GM19438 (cell line): ENCODE measurements at regions not wholly inside any gene's neighbourhood (a gene's known extent, or its start where the extent isn't known, plus 50 kb on each side); places are given as distances from the start of the nearest gene placed in this dataset.

Source experiments
- ATAC-seq: cut with Tn5 transposase; IDR thresholded peaks from one replicate; pipeline ENCODE4 v1.9.1; 2021; ENCODE audit warnings: low read depth; ENCODE audit not compliant: unreplicated experiment

GRCh38 chr10:128220021-128220420, 93.8 kb upstream of the MKI67 start:
- no peak for ATAC-seq

- ATAC-seq, result no peak
These were observed 94.9 kb upstream of the MKI67 start for GRCh38 chr10:128221117-128221516.

DNA sequence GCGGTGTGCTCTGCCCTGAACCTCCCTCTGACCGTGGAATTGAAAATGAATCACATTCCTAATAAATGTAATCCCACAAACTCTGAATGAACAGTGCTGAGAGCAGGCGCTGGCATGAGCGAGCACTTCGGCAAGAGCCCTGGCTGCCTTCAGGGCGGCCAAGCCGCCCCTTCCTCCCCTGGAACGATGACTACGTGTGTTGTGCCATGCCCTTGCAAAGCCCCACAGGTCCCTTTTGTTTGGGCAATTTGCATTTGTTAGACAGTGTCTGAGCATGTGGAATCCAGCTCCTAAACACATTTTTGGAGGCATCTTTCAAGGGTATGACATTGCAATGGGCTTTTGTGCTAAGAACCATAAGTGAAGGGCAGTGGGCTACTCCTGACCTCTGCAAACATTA, 95.6 kb upstream of the MKI67 start:
- no peak for ATAC-seq

GRCh38 chr10:128222332-128222849, 96.2 kb upstream of the MKI67 start:
- ATAC-seq, result no peak

DNA sequence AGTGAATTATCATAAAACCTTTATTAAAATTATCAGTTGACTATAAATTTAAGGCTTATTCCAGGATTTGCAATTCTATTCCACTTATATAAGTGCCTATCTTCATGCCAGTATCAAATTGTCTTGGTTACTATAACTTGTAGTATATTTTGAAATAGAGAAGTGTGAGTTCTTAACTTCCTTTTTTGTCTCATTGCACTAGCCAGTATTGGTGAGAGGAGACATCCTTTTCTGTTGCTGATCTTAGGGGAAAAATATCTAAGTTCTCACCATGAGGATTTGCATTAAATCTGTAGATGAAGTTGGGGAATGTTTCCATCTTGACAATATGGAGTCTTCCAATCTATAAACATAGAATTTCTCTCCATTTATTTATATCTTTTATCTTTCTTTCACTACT, 104.2 kb upstream of the MKI67 start:
- ATAC-seq, result no peak

- ATAC-seq, result no peak
These were observed 107.2 kb upstream of the MKI67 start for GRCh38 chr10:128233422-128233821.

DNA sequence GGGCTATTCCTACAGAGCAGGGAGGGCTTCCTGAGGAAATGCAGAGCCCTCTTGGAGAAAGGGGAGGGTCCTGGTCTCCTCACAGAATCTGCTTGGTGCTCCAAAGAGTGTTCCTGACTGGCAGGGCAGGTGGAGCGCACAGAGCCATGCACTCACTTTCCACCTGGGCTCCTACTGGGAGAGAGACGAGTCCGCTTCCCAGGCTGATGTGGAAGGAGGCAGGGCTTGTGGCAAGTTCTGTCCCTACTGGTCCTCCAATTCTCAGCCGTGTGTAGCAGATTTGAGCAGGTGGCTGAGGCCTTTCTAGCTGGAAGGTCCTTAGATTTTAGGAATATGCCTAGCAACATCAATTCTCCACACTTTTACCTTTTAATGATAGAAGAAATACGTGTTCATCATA, 111.5 kb upstream of the MKI67 start:
- no peak for ATAC-seq

DNA sequence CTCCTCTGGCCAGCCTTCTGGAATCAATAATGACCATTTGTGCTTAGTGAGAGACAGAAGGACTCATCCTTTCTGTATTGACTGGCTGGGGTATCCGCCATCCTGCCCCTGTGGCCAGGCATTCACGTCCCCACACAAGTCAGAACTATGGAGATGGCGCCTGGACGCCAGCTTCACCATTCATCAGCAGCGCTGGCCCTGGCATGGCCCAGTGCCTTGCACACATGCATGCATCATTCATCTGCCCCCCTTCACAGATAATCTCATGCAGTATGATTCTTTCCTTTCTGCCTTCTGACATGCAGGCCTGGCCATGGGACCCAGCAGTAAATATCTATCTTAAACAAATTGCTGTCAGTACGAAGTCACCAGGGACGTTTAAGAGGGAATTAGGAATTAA, 114.8 kb upstream of the MKI67 start:
- no peak for ATAC-seq

- no peak for ATAC-seq
These were observed 116.4 kb upstream of the MKI67 start for GRCh38 chr10:128242641-128243040.

- ATAC-seq, result no peak
These were observed 118.8 kb upstream of the MKI67 start for GRCh38 chr10:128245026-128245425.

- ATAC-seq, result no peak
These were observed 121.4 kb upstream of the MKI67 start for GRCh38 chr10:128247576-128247975.

DNA sequence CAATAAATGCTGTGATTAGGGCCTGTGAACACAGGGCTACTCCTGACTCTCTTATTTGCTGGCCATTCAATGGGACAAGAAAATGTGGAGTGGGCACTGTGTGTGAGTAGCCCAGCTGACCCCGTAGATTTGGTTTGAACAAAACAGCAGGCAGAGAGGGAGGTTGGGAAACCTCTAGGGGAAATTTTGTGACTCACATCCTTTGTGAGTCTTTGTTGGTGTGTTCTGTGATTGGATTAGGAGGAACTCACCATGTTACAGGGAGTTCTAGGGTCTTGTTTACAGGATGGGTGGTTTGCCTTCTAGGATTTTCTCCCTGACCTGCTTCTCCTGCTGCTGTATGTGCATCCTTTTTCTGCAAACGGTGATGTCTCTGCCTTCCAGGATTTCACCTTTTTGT, 128.3 kb upstream of the MKI67 start:
- ATAC-seq, result no peak

DNA sequence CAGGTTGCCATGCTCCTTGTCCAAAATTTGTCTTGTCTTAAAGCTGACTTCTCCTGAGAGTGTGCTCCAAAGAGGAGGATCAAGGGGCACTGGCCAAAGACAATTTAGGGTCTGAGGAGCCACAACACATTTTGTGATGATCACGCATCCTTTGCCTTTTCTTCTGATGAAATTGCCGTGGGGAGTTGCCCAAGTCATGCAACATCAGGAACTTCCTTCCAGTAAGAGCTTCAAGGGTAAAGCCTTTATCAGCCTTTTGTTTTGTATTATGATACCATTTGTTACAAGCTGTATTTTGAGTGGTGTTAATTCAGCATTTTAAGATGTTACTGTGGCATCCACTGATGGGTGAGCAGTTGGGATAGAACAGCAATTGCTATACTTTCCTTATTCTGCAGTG, 131.2 kb upstream of the MKI67 start:
- ATAC-seq, result no peak

GRCh38 chr10:128258421-128258976, 132.3 kb upstream of the MKI67 start:
- ATAC-seq, result no peak

DNA sequence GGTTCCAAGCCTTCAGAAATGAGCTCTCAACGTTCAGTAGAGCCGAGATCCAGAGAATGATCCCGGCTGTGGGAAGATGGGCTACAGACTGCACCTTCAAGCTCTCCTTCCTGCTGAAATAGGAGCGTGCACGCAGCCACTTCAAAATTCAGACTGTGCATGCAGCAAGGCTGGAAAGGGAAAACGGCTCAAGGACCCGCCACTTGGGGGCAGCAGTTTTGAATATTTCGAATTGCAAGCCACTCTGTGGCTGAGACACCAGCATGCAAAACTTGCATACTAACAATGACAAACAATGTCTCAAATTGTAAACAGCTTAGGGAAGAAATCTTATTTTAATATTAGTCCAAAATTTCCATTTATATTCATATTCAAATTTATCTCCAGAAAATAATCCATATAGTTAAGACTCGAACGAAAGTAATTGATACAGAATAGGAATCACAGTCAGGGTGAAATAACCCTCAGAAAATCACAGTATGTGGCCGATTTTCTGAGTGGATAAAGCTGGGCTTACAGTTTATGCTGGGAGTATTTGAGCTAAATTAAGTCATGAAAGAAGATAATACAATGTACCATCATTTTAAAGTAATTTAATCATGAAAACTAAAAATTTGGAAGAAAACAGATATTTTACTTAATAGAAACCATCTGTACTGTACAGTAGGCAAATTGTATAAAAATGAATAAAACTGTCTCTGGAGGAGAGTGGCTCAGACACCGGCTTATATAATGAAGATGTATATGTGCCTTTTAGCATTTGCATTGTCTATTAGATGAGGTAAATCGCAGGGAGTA, 137.9 kb upstream of the MKI67 start:
- no peak for ATAC-seq

- no peak for ATAC-seq
These were observed 139.4 kb upstream of the MKI67 start for GRCh38 chr10:128265596-128265995.

- ATAC-seq, result no peak
These were observed 141.4 kb upstream of the MKI67 start for GRCh38 chr10:128267581-128267980.

GRCh38 chr10:128268015-128268722, 141.9 kb upstream of the MKI67 start:
- no peak for ATAC-seq

DNA sequence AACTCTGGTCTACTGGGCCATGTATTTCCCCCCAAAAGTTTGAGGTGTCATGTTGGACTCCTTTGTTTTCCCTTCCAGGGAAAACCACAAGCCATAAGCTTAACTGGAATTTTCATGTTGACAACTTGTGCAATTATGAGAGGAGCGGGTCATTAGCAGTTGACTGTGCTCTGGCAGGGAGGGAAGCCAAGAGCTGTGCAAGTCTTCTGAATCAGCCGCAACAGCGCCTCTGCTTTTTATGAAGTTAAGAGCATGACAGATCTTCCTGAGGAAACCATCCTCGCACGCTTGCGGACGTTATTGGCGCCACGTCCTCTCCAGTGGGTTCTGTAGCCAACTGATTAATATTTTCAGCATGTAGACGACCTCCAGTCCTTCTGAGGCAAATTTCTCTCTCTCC, 148.7 kb upstream of the MKI67 start:
- no peak for ATAC-seq

GRCh38 chr10:128275388-128276177, 149.4 kb upstream of the MKI67 start:
- no peak for ATAC-seq
